Sigmoid colon (tissue), 6 donors: ENCODE measurements at regions not wholly inside any gene's neighbourhood (a gene's known extent, or its start where the extent isn't known, plus 50 kb on each side); places are given as distances from the start of the nearest gene placed in this dataset.

Experiments used
- DNase-seq: peaks from one replicate; pipeline ENCODE4 v3.0.0-alpha.2; 2019
- H3K27ac ChIP-seq, 4 donors: fragments of 200-600 bp; sonication (generic); one replicate each; pipeline ENCODE4 v1.5.1; 2016 to 2019; ENCODE audit warnings: mild to moderate bottlenecking in 1 of 4
- H3K27me3 ChIP-seq, 3 donors: fragments of 200-600 bp; sonication (generic); one replicate each; pipeline ENCODE4 v1.5.1; 2019; ENCODE audit warnings: mild to moderate bottlenecking in 1 of 3
- H3K36me3 ChIP-seq, 4 donors: fragments of 200-600 bp; sonication (generic); one replicate each; pipeline ENCODE4 v1.5.1; 2016 to 2019
- H3K4me1 ChIP-seq, 4 donors: fragments of 200-600 bp; sonication (generic); one replicate each; pipeline ENCODE4 v1.5.1; 2017 to 2019
- H3K4me3 ChIP-seq, 4 donors: fragments of 200-600 bp; sonication (generic); one replicate each; pipeline ENCODE4 v1.5.1; 2017 to 2019; ENCODE audit warnings: mild to moderate bottlenecking in 2 of 4, moderate library complexity in 1 of 4
- H3K9me3 ChIP-seq, 4 donors: fragments of 200-600 bp in 3 of 4; sonication (generic) in 3 of 4; one replicate each; pipeline versions ENCODE4 v1.5.1 to v1.6.1; 2013 to 2019
- EP300 ChIP-seq, 4 donors: sonication (generic); formaldehyde crosslinking; IDR thresholded peaks; one replicate each; pipeline ENCODE4 v1.6.1; 2017; ENCODE audit warnings: antibody characterized with exemption in 4 of 4
- POLR2A ChIP-seq, 2 donors: fragments of 450-650 bp; IDR thresholded peaks; one replicate each; pipeline ENCODE4 v1.6.1; 2016; ENCODE audit warnings: antibody characterized with exemption in 2 of 2, mild to moderate bottlenecking in 2 of 2, moderate library complexity in 2 of 2
- POLR2AphosphoS5 ChIP-seq, 4 donors: sonication (generic); formaldehyde crosslinking; IDR thresholded peaks; one replicate each; pipeline ENCODE4 v1.6.1; 2017; ENCODE audit warnings: antibody characterized with exemption in 4 of 4
- WGBS, 2 donors: extraction: QIAGEN DNeasy Blood & Tissue Kit; methylation state at CpG; one replicate each; pipeline ENCODE4 v1.1.7; 2013; 5-methylcytosine and 5-hydroxymethylcytosine counted together
- intact Hi-C: fragments of 100-400 bp; cut with DNase I; formaldehyde crosslinking; loops from one replicate; pipeline ENCODE4 v1.15.1; 2023
- TF ChIP-seq, protein P1 (sequence below), 4 experiments: fragments of 450-650 bp in 3 of 4; fragments of 200-600 bp in 1 of 4; IDR thresholded peaks; one replicate each; pipeline ENCODE4 v1.5.1; 2016 to 2019; ENCODE audit warnings: antibody characterized with exemption in 4 of 4, mild to moderate bottlenecking in 3 of 4, moderate library complexity in 2 of 4
- donor health status: healthy with polysubstance abuse.
- donor health status: healthy.

DNA sequence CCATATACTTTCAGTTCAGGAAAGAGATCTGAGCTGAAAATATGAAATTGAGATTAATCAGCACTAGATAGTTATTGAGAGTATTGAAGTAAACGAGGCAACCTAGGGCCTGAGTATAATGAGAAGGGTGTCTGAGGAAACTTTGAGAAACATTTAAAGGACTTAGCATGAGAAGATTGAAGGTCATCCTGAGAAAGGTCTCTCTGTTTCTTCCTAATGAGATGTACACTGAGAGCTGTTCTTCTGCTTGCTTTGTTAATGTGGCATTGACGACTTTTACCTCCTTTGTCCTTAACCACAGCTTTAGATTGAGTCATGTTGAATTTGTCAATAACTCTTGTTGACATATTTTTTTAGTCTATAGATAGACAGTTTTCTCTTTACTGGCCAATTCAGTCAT, 145.1 kb upstream of the ACTBL2 start:
- 61 to 82% methylated on average over 2 of the region's 2 CpGs for WGBS, 2 donors
- Histone ChIP-seq H3K9me3 (no peaks in the 10 kb centered on the region), H3K36me3 (no peaks in the 10 kb centered on the region), H3K4me1 (no peaks in the 10 kb centered on the region), H3K27me3 (no peaks in the 10 kb centered on the region), H3K4me3 (no peak overlapping the region), H3K27ac (no peak overlapping the region)
- no peak for DNase-seq
- TF ChIP-seq POLR2A (IDR thresholded peaks at IDR 0.05) (no peak), POLR2AphosphoS5 (IDR thresholded peaks at IDR 0.05) (no peak), EP300 (IDR thresholded peaks at IDR 0.05) (no peak)
- TF ChIP-seq, protein P1, sequence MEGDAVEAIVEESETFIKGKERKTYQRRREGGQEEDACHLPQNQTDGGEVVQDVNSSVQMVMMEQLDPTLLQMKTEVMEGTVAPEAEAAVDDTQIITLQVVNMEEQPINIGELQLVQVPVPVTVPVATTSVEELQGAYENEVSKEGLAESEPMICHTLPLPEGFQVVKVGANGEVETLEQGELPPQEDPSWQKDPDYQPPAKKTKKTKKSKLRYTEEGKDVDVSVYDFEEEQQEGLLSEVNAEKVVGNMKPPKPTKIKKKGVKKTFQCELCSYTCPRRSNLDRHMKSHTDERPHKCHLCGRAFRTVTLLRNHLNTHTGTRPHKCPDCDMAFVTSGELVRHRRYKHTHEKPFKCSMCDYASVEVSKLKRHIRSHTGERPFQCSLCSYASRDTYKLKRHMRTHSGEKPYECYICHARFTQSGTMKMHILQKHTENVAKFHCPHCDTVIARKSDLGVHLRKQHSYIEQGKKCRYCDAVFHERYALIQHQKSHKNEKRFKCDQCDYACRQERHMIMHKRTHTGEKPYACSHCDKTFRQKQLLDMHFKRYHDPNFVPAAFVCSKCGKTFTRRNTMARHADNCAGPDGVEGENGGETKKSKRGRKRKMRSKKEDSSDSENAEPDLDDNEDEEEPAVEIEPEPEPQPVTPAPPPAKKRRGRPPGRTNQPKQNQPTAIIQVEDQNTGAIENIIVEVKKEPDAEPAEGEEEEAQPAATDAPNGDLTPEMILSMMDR (IDR thresholded peaks at IDR 0.05) = no peak
- intact Hi-C loops = no loop called here

DNA sequence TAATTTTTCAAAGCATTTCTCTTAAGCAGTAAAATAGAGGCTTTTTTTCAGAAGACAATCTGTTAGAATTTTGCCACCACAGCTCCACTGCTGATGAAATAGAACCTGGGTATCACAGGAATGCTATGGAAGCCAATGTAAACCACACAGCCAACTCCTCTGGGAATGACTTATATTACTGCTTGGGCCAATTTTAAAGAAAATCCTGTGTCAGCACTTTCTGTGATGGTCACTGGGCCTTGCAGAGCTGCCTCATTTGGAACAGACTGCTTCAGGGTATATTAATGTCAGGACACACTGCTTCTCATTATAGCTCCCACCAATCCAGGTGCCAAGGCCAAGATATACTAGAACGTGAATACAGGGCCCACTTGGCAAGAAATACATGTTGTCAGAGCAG, 144.1 kb upstream of the ACTBL2 start:
- no peak for DNase-seq
- Histone ChIP-seq H3K27me3 (no peaks in the 10 kb centered on the region), H3K36me3 (no peaks in the 10 kb centered on the region), H3K4me1 (no peaks in the 10 kb centered on the region), H3K27ac (no peak overlapping the region), H3K9me3 (no peaks in the 10 kb centered on the region), H3K4me3 (no peak overlapping the region)
- TF ChIP-seq POLR2AphosphoS5 (IDR thresholded peaks at IDR 0.05) (no peak), EP300 (IDR thresholded peaks at IDR 0.05) (no peak), POLR2A (IDR thresholded peaks at IDR 0.05) (no peak)
- TF ChIP-seq, protein P1 (IDR thresholded peaks at IDR 0.05) = no peak
- intact Hi-C loops = no loop called here
- 65 to 71% methylated on average over 1 of the region's 1 CpG for WGBS, 2 donors

DNA sequence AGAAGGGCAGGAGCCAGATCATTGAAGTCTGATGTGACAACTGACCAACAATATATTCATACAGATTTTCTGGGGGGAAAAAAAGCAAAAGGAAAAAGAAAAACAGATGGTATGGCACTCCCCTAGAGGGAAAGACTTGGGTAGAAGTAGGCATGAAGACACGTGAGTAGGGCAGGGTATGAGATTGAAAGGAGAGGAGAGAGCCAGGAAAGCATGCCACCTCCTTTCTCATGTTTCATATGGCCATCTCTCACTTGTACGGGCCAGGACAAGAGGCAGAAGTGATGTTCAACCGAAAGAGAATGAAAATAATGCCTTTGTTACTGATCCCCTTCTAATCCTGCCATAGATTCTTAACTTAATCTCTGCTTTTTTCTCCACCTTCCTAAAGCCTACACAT, 139.0 kb upstream of the ACTBL2 start:
- TF ChIP-seq EP300 (IDR thresholded peaks at IDR 0.05) = no peak
- TF ChIP-seq, protein P1 (IDR thresholded peaks at IDR 0.05) = no peak
- no peak for TF ChIP-seq POLR2AphosphoS5 (IDR thresholded peaks at IDR 0.05)
- no peak for TF ChIP-seq POLR2A (IDR thresholded peaks at IDR 0.05)
- intact Hi-C loops = no loop called here
- no peaks in the 10 kb centered on the region for H3K27me3 ChIP-seq
- DNase-seq = no peak
- H3K27ac ChIP-seq = no peak overlapping the region
- H3K4me3 ChIP-seq = no peak overlapping the region
- H3K4me1 ChIP-seq = no peaks in the 10 kb centered on the region
- H3K36me3 ChIP-seq = no peaks in the 10 kb centered on the region
- WGBS, 2 donors = 71 to 82% methylated on average over 3 of the region's 3 CpGs
- H3K9me3 ChIP-seq = no peaks in the 10 kb centered on the region

GRCh38 chr5:57618767-57619381, 136.3 kb upstream of the ACTBL2 start:
- no peak for DNase-seq
- 76 to 83% methylated on average over 4 of the region's 4 CpGs for WGBS, 2 donors
- no peaks in the 10 kb centered on the region for H3K27me3 ChIP-seq
- H3K4me3 ChIP-seq = no peak overlapping the region
- peaks cover 0 to 2% (median 0%) of the 10 kb centered on the region in 4 donors for H3K4me1 ChIP-seq
- TF ChIP-seq EP300 (IDR thresholded peaks at IDR 0.05) (no peak), POLR2A (IDR thresholded peaks at IDR 0.05) (no peak), POLR2AphosphoS5 (IDR thresholded peaks at IDR 0.05) (no peak)
- TF ChIP-seq, protein P1 (IDR thresholded peaks at IDR 0.05) = no peak
- no peak overlapping the region for H3K27ac ChIP-seq
- H3K9me3 ChIP-seq = no peaks in the 10 kb centered on the region
- no peaks in the 10 kb centered on the region for H3K36me3 ChIP-seq
- intact Hi-C loops = no loop called here

DNA sequence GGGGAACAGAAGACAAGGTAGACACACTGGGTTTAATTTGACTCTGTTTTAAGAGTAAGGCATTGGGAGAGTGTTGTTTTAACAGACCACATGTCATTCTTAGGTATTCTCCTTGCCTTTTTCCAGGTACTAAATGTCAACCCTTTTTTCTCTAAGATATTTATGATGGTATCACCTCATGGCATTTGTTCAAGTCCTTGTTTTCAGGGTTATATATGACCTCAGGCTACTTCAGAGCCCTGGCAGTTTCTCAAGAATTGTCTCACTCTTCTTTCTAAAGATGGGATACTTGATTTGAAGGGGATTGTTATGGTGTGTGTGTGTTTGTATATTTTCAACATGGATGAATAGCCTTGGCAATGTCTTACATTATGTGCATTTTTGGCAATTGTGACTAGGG, 131.1 kb upstream of the ACTBL2 start:
- Histone ChIP-seq H3K27me3 (no peaks in the 10 kb centered on the region), H3K27ac (no peak overlapping the region), H3K36me3 (no peaks in the 10 kb centered on the region), H3K4me1 (peaks cover 0 to 5% (median 1%) of the 10 kb centered on the region in 4 donors), H3K4me3 (no peak overlapping the region), H3K9me3 (no peaks in the 10 kb centered on the region)
- intact Hi-C loops = no loop called here
- TF ChIP-seq EP300 (IDR thresholded peaks at IDR 0.05) (no peak), POLR2A (IDR thresholded peaks at IDR 0.05) (no peak), POLR2AphosphoS5 (IDR thresholded peaks at IDR 0.05) (no peak)
- TF ChIP-seq, protein P1 (IDR thresholded peaks at IDR 0.05) = no peak
- DNase-seq = no peak
